GM12891 (cell line): ENCODE measurements at regions not wholly inside any gene's neighbourhood (a gene's known extent, or its start where the extent isn't known, plus 50 kb on each side); places are given as distances from the start of the nearest gene placed in this dataset.

ENCODE experiments used
- DNase-seq: peaks from one replicate; pipeline ENCODE4 v3.0.0; 2011; ENCODE audit warnings: low spot score; ENCODE audit not compliant: insufficient read length
- FAIRE-seq: peaks from 2 replicates; lab custom pipeline; 2011; peaks lifted over from hg19 to GRCh38; lab: Jason Lieb, UNC
- PAX5 ChIP-seq: IDR thresholded peaks from 2 replicates; pipeline ENCODE4 v1.6.1; 2011; ENCODE audit warnings: low read length, moderate library complexity, mild to moderate bottlenecking; ENCODE audit not compliant: insufficient read depth, severe bottlenecking
- POLR2A ChIP-seq: IDR thresholded peaks from 2 replicates; pipeline ENCODE4 v1.6.1; 2011; ENCODE audit warnings: low read depth, low read length, control low read depth
- POLR2AphosphoS5 ChIP-seq: IDR thresholded peaks from 2 replicates; pipeline ENCODE4 v1.6.1; 2011; ENCODE audit warnings: low read depth, low read length, control low read depth
- POU2F2 ChIP-seq: IDR thresholded peaks from 2 replicates; pipeline ENCODE4 v1.6.1; 2011; ENCODE audit warnings: low read depth, mild to moderate bottlenecking, control low read depth, low read length, moderate library complexity
- SPI1 ChIP-seq: IDR thresholded peaks from 2 replicates; pipeline ENCODE4 v1.6.1; 2011; ENCODE audit warnings: low read depth, low read length, control low read depth
- TAF1 ChIP-seq: IDR thresholded peaks from 2 replicates; pipeline ENCODE4 v1.6.1; 2011; ENCODE audit warnings: low read depth, low read length, control low read depth

GRCh38 chr10:28845009-28845682 lies 167.8 kb downstream of the BAMBI start:
- TF ChIP-seq SPI1 = no peak
- DNase-seq = no peak
- FAIRE-seq = no peak

- DNase-seq (no peak), FAIRE-seq (no peak)
- no peak for TF ChIP-seq TAF1
- no peak for TF ChIP-seq POLR2AphosphoS5
- TF ChIP-seq PAX5 = no peak
- TF ChIP-seq POLR2A = no peak
- TF ChIP-seq POU2F2 = no peak
- no peak for TF ChIP-seq SPI1
Measured at GRCh38 chr10:28849309-28849708, 172.0 kb downstream of the BAMBI start.

- TF ChIP-seq TAF1 = no peak
- TF ChIP-seq POLR2A = no peak
- no peak for TF ChIP-seq POLR2AphosphoS5
- no peak for TF ChIP-seq PAX5
- TF ChIP-seq SPI1 = no peak
- no peak for TF ChIP-seq POU2F2
- DNase-seq (no peak), FAIRE-seq (no peak)
Measured at GRCh38 chr10:28849821-28850220, 172.5 kb downstream of the BAMBI start.

GRCh38 chr10:28850784-28851183 lies 173.5 kb downstream of the BAMBI start:
- DNase-seq = no peak
- no peak for FAIRE-seq
- TF ChIP-seq TAF1 = no peak
- TF ChIP-seq PAX5 = no peak
- TF ChIP-seq POU2F2 = no peak
- no peak for TF ChIP-seq SPI1
- TF ChIP-seq POLR2AphosphoS5 = no peak
- no peak for TF ChIP-seq POLR2A

- no peak for DNase-seq
- TF ChIP-seq PAX5 (no peak), POLR2AphosphoS5 (no peak), TAF1 (no peak), POU2F2 (no peak), SPI1 (no peak), POLR2A (no peak)
- FAIRE-seq = no peak
Measured at GRCh38 chr10:28853195-28853594, 175.9 kb downstream of the BAMBI start.

GRCh38 chr10:28857164-28857563 lies 179.8 kb downstream of the BAMBI start:
- no peak for DNase-seq
- FAIRE-seq = no peak
- no peak for TF ChIP-seq POLR2AphosphoS5
- no peak for TF ChIP-seq SPI1
- no peak for TF ChIP-seq PAX5
- TF ChIP-seq POLR2A = no peak
- TF ChIP-seq TAF1 = no peak
- no peak for TF ChIP-seq POU2F2

GRCh38 chr10:28858646-28859045 lies 181.3 kb downstream of the BAMBI start:
- FAIRE-seq (no peak), DNase-seq (no peak)
- TF ChIP-seq SPI1 = no peak
- no peak for TF ChIP-seq TAF1
- no peak for TF ChIP-seq POLR2AphosphoS5
- TF ChIP-seq POLR2A = no peak
- TF ChIP-seq PAX5 = no peak
- no peak for TF ChIP-seq POU2F2

GRCh38 chr10:28859791-28860190 lies 182.5 kb downstream of the BAMBI start:
- DNase-seq = no peak
- TF ChIP-seq PAX5 (no peak), SPI1 (no peak), POU2F2 (no peak), POLR2AphosphoS5 (no peak), TAF1 (no peak), POLR2A (no peak)
- FAIRE-seq = no peak

GRCh38 chr10:28862219-28862618 lies 184.9 kb downstream of the BAMBI start:
- TF ChIP-seq SPI1 (no peak), POLR2A (no peak)
- DNase-seq (no peak), FAIRE-seq (no peak)

GRCh38 chr10:28869606-28870201 lies 192.4 kb downstream of the BAMBI start:
- TF ChIP-seq POU2F2 = no peak
- FAIRE-seq (no peak), DNase-seq (no peak)

- TF ChIP-seq SPI1 (no peak), POU2F2 (no peak), TAF1 (no peak), POLR2AphosphoS5 (no peak), POLR2A (no peak), PAX5 (no peak)
- no peak for DNase-seq
- no peak for FAIRE-seq
Measured at GRCh38 chr10:28871665-28872064, 194.3 kb downstream of the BAMBI start.

GRCh38 chr10:28872587-28873165 lies 195.4 kb downstream of the BAMBI start:
- TF ChIP-seq SPI1 (no peak), PAX5 (no peak), POLR2AphosphoS5 (no peak), POU2F2 (no peak), POLR2A (no peak), TAF1 (no peak)
- DNase-seq (no peak), FAIRE-seq (no peak)
